ENCODE measurements at regions not wholly inside any gene's neighbourhood (a gene's known extent, or its start where the extent isn't known, plus 50 kb on each side); places are given as distances from the start of the nearest gene placed in this dataset.
"Not testable (repeated sequence)": the region's sequence is repeated elsewhere in the genome, so short reads cannot be mapped to it uniquely, and the experiment has no call there.

GRCh38 chr1:146666275-146666674, 271.8 kb upstream of the NBPF12 start:
- not testable (repeated sequence) for TF ChIP-seq CTCF, POLR2A (IDR thresholded peaks at IDR 0.05)

Data from tibial nerve (tissue), 3 donors.